ENCODE measurements at regions not wholly inside any gene's neighbourhood (a gene's known extent, or its start where the extent isn't known, plus 50 kb on each side); places are given as distances from the start of the nearest gene placed in this dataset.

- no peak for DNase-seq (ENCODE audit: low read depth)
These were observed 340.3 kb downstream of the CTTN start for GRCh38 chr11:70738661-70739060.

DNA sequence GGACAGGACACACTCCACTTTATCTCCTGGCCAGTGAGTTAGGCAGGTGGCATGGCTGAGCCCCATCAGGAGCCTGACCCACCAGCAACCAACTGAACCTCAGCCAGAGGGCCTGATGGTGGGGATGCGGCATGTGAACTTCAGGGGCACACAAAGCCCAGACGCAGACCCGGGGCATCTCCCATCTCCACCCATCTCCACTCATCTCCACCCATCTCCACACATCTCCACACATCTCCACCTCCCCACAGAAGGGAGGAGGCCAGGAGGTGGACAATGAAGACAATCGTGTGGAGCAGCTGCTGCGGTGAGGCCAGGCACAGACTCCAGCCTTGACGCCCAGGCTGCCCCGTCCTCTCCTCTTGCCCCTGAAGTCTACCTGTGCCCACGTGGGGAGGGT is 340.8 kb downstream of the CTTN start:
- DNase-seq (ENCODE audit: low read depth), result no peak

DNA sequence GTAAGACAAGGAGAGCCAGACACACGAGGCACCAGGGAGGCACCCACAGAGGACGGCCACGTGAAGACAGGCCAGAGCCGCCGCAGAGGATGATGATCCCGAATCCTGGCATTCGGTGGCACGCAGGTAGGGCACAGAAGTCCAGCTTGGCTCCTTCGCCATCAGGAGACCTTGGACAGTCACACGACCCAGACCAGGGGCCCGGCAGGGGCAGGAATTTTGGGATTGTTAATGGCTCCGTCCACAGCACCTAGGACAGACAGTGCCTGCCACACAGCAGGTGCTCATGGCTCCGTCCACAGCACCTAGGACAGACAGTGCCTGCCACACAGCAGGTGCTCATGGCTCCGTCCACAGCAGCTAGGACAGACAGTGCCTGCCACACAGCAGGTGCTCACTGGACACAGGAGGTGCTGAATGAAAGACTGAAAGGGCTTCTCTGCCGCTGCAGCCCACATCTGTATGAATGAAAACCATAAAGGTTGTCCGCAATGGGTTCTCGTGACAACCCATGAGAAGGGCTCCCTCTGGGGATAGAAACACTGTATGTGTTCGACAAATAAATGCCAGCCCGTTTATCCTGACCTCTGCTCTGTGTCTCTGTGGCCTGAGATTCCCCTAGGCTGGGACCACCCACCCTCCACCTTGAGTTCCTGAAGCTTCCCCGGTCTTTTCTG is 341.6 kb downstream of the CTTN start:
- DNase-seq (ENCODE audit: low read depth), result no peak

GRCh38 chr11:70740488-70740851 is 342.1 kb downstream of the CTTN start:
- no peak for DNase-seq (ENCODE audit: low read depth)

GRCh38 chr11:70741085-70741484 is 342.8 kb downstream of the CTTN start:
- DNase-seq (ENCODE audit: low read depth), result no peak

GRCh38 chr11:70742553-70743291 is 344.4 kb downstream of the CTTN start:
- DNase-seq (ENCODE audit: low read depth), result no peak

DNA sequence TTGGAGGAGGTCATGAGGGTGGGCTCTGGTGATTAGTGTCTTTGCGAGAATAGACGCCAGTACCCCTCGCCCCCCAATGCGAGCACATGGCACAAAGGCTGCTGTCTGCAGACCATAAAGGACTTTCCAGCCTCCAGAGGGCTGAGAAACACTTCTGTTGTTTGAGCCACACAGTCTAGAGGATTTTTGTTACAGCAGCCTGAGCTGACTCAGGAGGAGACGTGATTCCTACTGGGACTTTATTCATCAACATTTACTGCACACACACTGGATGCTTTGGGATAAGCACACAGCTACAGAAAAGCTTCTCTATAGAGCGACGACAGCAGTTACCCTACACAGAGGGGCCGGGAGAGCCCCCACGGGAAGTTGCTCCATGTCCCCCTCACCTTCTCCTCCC is 345.0 kb downstream of the CTTN start:
- no peak for DNase-seq (ENCODE audit: low read depth)

DNA sequence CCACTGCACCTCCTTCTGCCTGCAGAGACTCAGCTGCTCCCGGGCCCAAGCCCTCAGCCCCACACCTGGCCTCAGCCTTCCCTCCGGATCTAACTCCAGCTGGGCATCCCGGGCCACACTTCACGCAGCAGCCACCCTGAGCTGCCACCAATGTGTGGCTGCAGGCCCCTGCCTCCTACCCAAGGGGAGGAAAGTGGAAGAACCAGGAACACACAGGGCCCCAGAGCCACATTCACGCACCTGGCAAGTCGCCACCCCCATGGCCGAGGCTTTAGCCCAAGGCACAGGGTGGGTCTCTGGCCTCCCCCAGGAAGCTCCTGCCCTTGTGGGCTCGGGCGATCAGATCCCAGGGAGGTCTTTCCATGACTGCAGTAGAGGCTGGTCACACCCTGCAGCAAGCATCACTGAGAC is 345.6 kb downstream of the CTTN start:
- DNase-seq (ENCODE audit: low read depth), result no peak

GRCh38 chr11:70744396-70745185 is 346.3 kb downstream of the CTTN start:
- DNase-seq (ENCODE audit: low read depth), result no peak

DNA sequence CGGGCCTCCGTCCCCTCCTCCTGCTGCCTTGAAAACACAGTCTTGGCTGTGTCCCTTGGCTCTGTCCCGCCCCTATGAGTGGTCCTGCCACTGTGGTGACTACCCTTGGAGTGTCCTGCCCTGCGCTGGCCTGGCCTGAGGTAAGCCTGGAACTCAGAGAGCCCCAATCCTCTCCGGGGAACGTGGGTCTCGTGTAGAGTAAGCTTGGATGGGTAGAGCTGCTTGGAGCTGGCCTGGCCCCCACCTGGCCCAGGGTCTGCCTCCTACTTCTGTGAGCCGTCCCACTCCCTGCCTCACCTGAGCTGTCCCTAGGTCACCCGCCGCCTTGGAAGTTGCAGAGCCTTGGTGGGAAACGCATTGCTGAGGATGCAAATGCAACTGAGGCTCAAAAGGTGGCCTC is 347.1 kb downstream of the CTTN start:
- DNase-seq (ENCODE audit: low read depth), result no peak

DNA sequence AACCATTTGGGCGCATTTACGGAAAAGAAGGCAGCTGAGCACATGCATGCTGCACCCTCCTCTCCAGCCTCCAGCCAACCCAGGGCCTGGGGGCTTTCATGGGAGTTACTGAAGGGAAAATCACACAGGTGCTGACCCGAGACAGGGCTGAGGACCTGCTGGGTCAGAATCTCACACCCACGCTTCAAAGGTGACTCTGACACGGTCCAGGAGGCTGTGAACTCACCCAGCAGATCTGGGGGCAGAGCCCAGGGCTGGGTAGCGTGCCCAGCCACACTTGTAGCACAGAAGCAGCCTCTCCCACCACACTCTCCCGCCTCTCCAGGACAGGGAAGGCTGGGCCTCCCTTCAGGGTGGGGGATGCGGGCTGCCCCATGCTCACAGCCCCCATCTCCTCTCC is 347.6 kb downstream of the CTTN start:
- DNase-seq (ENCODE audit: low read depth), result no peak

- DNase-seq (ENCODE audit: low read depth), result no peak
These were observed 348.0 kb downstream of the CTTN start for GRCh38 chr11:70746351-70746750.

GRCh38 chr11:70747285-70747684 is 349.0 kb downstream of the CTTN start:
- no peak for DNase-seq (ENCODE audit: low read depth)

GRCh38 chr11:70747921-70748320 is 349.6 kb downstream of the CTTN start:
- DNase-seq (ENCODE audit: low read depth), result no peak

- DNase-seq (ENCODE audit: low read depth), result no peak
These were observed 352.9 kb downstream of the CTTN start for GRCh38 chr11:70751142-70751734.

GRCh38 chr11:70755410-70756158 is 357.3 kb downstream of the CTTN start:
- peak; percentile 67 for DNase-seq (ENCODE audit: low read depth)

DNA sequence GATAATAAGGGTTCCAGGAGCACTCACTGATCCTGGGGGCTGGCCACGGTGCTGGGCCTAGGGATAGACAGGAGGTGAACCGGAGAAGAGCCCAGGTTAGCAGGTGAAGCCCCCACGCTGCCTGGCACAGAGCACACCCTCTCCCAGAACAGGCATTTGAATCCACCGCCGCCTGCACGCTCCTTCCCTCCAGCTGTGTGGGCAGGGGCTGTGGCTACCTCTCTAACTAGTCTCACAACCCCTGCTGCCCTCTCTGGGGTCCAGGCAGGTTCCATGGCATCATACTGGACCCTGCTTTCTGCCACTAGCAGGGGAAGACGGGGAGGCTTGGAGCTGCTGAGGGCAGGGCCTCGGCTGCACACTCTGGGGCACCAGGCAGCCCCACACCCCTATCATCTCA is 358.0 kb downstream of the CTTN start:
- DNase-seq (ENCODE audit: low read depth), result no peak

GRCh38 chr11:70756756-70757155 is 358.4 kb downstream of the CTTN start:
- DNase-seq (ENCODE audit: low read depth), result no peak

- no peak for DNase-seq (ENCODE audit: low read depth)
These were observed 358.9 kb downstream of the CTTN start for GRCh38 chr11:70757241-70757640.

GRCh38 chr11:70758206-70758605 is 359.9 kb downstream of the CTTN start:
- DNase-seq (ENCODE audit: low read depth), result no peak

- no peak for DNase-seq (ENCODE audit: low read depth)
These were observed 361.5 kb downstream of the CTTN start for GRCh38 chr11:70759846-70760245.

Data from HT1080 (cell line).